GM21381 (cell line): ENCODE measurements at regions not wholly inside any gene's neighbourhood (a gene's known extent, or its start where the extent isn't known, plus 50 kb on each side); places are given as distances from the start of the nearest gene placed in this dataset.

Experiments
- ATAC-seq: cut with Tn5 transposase; IDR thresholded peaks from one replicate; pipeline ENCODE4 v1.9.1; 2021; ENCODE audit warnings: mild to moderate bottlenecking, moderate library complexity; ENCODE audit not compliant: unreplicated experiment

DNA sequence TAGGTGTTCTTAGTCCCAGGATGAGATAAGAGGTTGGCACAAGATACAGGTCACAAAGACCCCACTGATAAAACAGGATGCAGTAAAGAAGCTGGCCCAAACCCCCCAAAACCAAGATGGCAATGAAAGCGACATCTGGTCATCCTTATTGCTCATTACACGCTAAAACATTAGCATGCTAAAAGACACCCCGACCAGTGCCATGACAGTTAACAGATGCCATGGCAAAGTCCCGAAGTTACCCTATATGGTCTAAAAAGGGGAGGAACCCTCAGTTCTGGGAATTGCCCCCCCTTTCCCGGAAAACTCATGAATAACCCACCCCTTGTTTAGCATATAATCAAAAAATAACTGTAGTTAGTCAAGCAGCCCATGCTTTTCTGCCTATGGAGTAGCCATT, 251.1 kb downstream of the SLC4A3 start:
- no peak for ATAC-seq

DNA sequence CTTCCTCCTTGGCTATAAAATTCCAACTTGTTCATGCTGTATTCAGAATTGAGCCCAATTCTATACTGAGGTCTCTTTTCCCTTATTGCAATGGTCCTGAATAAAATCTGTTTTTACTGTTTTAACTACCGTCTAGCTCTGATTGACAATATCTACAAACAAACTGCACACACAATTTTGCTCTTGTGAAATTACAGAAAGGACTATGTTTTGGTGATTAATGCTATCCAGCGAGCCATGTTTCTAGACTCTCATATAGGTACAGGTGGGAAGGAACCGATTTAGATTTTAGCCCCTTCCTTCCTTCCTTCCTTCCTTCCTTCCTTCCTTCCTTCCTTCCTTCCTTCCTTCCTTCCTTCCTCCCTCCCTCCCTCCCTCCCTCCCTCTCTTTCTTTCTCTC, 254.4 kb downstream of the SLC4A3 start:
- ATAC-seq: no peak

DNA sequence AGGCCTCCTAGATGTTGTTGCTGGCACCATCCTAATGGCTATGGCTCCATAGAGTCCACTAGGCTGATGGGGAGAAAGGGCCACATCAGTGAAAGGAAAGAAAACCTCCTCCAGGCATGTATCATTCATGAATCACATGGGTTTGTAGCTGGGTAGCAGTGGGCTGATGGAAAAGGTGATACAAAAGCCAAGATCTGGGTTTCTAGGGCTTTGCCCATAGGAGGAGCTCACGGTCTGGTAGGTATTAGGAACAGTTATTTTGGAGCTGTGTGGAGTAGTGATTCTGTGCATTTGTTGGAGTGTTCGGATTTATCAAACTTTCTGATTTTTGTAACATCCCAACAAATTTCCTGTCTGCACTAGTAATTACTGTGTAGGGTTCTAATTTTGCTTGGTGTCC, 259.2 kb downstream of the SLC4A3 start:
- ATAC-seq: no peak

DNA sequence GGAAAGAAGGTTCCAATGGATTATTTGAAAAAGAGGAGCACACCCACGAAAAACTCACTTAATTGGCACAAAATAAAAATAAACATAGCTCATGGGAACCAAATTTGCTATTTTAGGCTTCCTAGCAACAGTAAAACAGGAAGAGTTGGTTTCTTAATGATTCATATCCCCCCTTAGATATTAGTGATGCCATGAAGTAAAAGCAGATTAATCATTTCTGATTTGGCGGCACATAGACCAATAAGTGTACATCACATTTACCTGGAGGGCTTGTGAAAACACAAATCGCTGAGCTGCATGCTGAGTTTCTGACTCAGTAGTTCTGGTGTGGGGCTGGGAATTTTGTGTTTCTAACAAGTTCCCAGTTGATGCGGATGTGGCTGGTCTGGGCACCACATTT, 260.4 kb downstream of the SLC4A3 start:
- ATAC-seq: no peak

DNA sequence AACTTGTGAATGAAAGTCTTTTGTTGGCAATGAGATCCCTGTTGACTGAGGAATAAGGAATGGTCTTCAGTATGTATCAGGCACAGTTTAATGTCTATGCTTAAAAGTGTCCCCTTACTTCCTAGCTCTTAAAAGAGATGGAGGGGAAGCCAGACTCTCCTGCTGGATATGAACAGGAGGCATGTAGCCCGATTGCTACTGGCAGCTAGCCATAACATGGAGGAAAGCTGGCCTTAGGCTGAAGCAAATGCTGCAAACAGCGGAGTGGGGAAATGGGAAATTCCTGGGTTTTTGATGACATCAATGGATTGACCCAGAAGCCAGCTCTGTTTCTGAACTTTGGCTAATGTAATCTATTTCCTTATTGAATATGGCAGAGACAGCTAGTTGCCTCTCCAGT, 266.1 kb downstream of the SLC4A3 start:
- no peak for ATAC-seq

DNA sequence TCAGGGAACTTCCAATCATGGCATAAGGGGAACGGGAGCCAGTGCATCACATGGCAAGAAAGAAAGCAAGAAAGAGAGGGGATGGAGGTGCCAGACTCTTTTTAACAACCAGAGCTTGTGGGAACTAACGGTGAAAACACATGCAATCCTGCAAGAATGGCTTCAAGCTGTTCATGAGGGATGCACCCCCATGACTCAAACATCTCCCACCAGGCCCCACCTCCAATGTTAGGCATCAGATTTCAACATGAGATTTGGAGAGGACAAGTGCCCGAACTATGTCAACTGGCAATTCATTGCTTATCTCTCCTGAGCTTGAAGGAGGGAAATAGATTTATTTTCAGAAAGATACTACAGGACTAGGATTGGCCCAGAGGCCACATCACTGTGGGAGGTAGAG, 270.0 kb downstream of the SLC4A3 start:
- ATAC-seq: no peak

DNA sequence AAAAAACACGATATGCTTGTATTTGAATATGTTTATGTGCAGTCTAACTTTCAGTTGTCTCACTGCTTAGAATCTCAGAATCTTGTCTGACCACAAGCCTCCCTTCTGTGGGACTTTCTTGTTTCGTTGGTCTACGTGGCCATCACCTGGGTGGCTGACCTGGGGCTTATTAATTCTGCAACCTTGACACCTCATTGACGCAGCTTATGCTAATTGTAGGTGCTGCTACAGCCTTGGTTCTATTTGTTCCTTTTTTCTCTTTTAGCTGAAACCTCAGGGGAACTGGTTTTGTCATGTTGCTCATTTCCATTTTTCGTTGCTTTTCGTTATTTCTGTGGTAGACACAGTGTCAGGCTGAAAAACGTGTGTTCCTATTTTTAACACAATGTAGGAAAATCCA, 273.7 kb downstream of the SLC4A3 start:
- ATAC-seq: peak; percentile 65

DNA sequence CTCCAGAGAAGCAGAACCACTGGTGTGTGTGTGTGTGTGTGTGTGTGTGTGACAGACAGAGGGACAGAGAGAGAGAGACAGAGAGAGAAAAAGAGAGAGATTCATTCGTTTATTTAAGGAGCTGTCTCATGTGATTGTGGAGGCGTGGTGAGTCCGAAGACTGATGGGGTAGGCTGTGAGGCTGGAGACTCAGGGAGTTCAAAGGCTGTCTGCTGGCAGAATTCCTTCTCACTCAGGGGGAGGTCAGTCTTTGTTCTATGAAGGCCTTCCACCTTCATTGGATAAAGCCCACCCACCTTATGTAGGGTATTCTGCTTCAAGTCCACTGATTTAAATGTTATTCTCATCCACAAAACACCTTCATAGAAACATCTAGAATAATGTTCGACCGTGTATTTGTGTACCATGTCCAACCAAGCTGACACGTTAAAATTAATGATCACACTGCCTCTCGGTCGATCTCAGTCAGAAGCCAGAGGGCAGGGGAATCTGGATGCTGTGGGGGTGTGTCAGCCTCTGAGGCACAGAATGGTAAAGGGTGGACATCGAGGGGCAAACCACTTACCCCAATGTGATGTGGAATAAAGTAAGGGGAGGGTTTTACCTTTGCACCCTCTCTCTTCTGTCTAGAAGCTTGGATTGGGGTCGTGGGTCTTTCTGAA, 275.6 kb downstream of the SLC4A3 start:
- no peak for ATAC-seq

DNA sequence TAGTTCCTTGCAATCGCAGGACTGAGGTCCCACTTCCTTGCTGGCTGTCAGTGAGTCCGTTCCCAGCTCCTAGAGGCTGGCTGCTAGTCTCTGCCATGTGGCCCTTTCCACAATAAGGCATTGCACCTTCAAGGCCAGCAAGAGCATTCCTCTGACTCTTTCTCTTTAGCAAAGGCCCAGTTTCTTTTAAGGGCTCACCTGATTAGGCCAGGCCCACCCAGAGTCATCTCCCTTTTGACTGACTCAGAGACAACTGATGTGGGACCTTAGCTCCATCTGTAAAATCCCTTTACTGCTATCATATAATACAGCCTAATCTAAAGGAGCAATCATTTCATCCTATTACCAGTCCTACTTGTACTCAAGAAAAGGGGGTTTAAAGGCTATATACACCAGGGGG, 278.2 kb downstream of the SLC4A3 start:
- no peak for ATAC-seq

DNA sequence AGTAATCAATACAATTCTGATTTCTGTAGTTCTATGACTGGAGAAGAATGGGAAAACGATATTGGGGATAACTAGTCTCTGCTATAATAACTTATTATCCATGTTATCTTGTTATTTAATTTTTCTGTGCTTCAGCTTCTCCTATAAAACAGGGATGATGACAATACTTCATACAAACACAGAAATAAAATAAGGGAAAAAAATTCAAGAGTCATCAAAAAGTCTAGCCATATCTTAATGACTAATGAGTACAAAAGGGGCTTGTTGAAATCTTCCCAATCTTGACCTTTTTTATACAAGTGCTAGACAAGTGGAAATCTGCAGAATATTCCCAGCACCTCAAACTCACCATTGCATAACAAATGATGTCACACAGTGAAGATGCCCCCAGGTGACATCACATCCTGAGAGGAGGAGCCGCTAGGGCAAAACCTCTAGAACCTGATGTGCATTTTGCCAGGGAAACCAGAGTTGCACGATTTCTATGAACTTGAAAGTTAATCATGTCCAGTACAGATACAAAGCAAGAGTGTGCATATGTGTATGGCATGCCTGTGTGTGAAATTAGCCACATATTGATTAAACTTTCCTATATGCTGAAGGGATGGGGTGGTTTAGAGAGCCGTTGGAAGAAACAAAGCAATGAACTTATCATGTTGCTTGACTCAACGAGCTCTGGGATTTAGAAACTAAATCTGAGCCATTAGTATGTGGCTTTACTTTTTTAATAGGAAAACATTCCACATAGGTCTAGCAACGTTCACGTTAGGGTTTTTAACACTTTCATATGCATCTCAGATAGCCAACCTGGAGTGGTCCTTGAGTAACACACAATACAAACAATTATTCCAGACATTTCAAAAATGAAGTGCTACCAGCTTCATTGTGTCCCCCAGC, 278.9 kb downstream of the SLC4A3 start:
- ATAC-seq: no peak

DNA sequence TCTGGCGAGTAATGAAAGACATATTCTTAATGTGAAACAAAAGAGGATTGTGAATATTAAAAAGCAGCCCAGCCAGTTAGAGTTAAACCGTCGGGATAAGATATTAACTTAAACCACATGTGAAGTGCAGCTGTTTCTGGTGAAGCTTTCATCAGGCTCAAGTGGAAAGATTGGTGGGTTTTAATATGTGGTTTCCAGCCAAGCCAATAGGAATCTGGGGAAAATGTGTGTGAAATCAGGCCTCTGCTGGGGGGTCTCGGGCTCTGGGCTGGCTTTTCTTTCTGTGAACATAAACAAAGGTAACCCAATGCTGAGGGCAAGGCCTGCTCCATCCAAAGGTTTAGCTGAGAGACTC, 279.6 kb downstream of the SLC4A3 start:
- ATAC-seq: no peak

DNA sequence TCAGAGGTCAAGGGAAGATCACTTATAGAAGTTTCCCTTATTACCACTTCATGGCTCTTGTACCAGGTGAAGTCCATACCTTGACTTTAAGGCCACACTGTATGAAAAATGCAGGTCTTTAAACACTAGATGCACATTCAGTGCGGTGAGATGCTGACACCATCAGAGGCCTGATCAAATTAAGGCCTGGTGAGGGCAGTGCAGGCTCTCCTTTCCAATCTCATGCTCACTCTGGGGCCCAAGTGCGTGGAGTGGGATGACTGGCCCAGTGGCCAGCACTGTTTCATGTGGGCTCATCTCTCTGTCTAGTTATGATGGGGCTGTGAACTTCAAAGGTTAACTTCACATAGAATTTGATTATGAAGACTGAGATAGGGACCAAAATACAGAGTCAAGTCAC, 281.1 kb downstream of the SLC4A3 start:
- no peak for ATAC-seq

DNA sequence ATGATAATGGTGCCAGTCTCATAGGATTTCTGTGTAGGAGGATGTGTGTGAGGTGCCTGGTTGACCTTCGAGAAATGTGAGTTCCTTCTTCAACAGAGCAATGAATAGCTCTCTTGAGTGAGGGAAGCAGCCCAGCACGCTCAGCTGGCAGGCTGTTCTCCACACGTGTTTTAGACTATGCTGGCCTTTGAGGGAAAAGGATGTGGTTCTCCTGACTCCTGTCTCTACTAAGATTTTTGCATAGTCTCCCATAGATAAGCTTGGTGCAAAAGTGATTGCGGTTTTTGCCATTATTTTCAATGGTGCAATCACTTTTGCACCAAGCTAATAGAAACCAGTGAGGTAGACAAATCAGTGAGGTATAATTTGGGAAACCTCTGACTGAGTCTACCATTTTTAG, 284.1 kb downstream of the SLC4A3 start:
- no peak for ATAC-seq

DNA sequence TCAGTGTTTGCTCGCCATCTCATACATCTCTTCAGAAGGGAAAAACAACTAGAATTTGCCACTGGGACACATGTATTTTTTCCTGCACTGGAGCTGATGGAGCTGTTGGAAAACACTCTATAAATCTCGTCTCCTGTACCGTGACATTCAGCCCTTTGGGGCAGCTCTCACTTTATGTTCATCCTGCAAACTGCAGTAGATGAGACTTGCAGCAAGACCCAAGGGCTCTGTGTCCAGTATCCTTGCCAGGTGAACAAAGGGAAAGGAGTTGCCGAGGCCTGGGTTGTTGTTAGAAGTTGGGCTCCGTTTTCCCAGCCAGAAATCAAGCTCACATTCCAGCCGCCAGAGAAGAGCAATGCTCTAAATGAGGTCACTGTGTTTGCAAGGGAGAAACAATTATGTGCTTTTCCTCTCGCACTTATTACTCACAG, 285.1 kb downstream of the SLC4A3 start:
- no peak for ATAC-seq

DNA sequence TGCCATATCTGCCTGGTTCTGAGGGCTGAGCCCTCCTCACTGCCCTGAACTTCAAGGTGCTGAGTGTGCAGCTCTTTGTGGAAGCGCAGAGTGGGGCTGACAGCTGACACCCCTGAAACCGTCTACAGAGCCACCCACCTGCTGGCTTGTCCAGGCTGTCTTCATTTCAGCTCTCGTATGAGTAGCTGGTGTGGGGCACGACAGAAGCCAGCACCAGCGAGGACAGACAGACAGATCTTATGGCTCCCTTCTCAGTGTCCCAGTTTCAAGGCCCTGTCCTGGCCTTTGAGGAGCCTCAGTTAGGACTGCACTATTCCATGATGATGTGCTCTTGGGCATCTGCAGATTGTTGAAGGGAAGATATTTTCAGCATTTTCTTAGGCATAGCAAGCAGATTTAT, 287.1 kb downstream of the SLC4A3 start:
- no peak for ATAC-seq

DNA sequence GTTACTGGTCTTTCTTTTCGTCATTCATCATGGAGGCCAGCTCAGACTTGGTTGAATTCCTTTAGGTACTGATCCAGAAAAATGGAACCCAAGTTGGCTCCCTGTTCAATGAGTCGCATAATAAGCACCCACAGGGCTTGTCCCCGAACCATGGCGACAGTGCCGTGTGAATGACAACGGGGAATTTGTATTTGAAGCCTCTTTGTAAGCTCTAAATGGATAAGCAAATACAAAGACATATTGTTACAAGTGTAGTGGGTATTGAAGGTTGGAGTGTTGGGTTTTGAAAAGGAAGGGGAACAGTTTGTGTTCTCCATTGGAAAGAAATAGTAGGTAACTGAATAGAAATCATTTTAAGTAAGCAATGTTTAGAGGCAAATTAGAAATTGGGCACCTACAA, 288.9 kb downstream of the SLC4A3 start:
- no peak for ATAC-seq

DNA sequence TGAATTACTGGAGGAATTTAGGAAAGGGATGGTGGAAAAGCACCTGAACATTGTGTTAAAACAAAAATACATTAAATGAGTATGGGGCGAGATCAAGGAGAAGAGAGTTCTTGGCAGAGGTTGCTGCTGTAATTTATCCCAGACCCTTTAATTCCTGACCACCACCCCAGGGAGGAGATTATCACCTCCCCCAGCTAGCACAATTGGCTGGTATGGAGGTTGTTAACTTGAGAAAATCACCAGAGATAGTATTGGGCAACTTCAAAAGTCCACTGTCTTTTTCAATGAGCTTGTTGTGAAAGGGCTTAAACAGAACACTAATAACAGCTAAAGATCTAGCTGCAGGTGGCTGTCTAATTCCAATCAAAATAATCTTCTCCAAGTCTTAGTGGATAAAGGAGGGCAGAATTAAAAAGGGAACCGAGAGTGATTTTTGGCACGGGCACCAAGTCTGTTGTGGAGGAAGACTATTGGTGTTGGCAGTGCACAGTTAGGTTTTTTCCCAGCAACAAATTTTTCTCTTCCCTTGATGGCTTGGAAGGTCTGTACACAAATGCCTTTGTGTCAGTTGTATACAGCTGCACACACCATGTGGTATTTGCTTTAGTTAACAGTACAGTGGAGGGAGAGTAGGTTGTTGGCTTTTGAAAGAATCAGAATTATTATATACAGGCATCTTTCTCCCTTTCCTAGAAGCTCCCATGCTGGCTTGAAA, 289.5 kb downstream of the SLC4A3 start:
- no peak for ATAC-seq

DNA sequence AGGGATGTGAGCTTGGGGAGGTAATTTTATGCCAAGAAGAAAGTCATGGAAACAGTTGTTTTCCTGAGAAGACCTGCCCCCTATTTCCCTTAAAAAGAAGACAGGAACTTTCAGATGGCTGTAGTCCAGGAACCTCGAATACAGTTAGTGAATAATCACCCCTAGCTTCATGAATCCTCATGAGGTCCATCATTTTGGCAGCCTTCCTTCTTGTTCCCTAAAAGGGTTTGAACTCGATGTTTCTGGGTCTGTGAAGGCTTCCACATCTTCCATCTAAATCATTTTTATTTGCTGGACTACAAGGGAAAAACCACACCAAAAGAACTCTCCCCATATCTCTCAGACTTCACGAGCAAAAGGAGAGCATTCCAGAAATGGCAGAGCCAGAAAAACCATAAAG, 290.8 kb downstream of the SLC4A3 start:
- ATAC-seq: no peak

DNA sequence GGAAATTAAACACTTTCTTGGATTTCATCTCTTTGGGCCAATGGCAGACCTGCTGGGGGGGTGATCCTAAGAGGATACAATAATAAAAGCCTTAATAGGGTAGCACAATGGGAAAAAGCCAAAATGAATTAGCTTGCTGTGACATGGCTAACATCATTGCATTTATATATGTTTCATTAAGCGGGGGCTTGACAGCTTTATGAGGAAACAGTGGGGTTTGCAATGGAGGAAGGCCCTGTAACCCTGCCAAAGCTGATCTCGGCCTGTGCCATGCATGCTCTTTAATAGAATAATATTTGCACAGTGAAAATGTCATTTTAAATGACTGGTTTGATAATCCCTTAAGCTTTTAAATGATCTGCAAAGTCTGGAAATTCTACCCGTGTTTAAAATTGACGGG, 291.5 kb downstream of the SLC4A3 start:
- ATAC-seq: no peak

DNA sequence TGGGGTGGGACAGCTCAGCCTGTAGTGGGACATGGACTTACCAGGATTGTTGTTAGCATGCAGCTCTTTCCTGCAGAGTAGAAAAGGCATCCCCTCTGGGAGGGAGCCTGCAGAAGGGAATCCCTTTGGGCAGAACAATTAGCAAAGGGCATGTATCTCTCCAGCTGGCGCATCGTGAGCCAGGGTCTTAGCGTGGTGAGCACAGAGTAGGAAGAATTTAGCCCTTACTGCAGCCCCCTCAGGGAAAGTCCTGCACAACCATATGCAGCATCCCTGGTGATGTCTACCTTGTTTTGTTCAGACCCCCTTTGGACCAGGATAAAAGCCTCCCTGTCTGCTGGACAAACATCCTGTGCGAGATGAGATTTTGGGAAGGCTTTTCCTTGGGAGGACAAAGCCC, 292.1 kb downstream of the SLC4A3 start:
- ATAC-seq: no peak

DNA sequence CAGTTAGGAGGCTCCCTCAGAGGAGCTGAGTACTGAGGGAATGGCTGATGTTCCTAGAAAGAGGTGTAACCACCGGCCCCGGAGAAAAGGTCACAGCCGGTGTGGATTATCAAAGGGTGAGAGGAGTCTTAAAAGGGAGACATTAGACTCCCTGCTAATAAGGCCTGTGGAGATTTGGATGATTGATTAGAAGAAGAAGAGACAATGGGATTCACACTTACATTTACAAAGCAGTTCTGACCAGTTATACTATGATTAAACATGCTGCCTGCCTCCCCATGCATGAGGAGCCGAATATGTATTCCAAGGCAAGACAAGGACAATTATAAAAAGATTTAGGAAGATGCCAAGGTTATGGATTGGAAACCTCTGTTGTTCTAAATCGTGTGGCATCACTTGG, 302.4 kb downstream of the SLC4A3 start:
- ATAC-seq: no peak

DNA sequence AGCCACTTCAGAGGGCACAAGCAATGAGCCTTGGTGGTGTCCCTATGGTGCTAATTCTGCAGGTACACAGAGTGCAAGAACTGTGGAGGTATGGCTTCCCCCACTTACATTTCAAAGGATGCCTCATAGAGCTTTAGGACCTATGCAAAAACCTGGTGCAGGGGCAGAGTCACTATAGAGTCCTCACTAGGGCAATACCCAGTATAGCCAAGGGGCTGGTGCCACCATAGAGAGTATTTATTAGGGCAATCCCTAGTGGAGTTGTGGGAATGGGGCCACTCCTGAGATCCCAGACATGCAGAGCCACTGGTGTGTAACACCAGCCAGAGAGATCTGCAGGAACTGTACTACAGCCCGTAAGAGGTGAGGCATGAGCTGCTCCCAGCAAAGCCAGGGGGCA, 312.2 kb downstream of the SLC4A3 start:
- no peak for ATAC-seq
